ENCODE measurements at regions not wholly inside any gene's neighbourhood (a gene's known extent, or its start where the extent isn't known, plus 50 kb on each side); places are given as distances from the start of the nearest gene placed in this dataset.

- no peaks in the 10 kb centered on the region for H3K36me3 ChIP-seq (ENCODE audit: control insufficient read depth, insufficient read depth, low read length)
- no peaks in the 10 kb centered on the region for H3K4me1 ChIP-seq (ENCODE audit: control insufficient read depth, insufficient read depth, low read length)
- no peak overlapping the region for H3K9ac ChIP-seq (ENCODE audit: low read length)
- no peaks in the 10 kb centered on the region for H3K9me3 ChIP-seq (ENCODE audit: control insufficient read depth, low read length)
- peaks cover 3% of the 10 kb centered on the region for H3K27me3 ChIP-seq (ENCODE audit: control insufficient read depth, insufficient read depth, low read length)
- H3K4me3 ChIP-seq (ENCODE audit: low read length) = no peak overlapping the region
Observed at GRCh38 chr2:235262750-235263149, 231.1 kb upstream of the AGAP1 start.

- H3K9ac ChIP-seq (ENCODE audit: low read length) = no peak overlapping the region
- no peaks in the 10 kb centered on the region for H3K36me3 ChIP-seq (ENCODE audit: control insufficient read depth, insufficient read depth, low read length)
Observed at GRCh38 chr2:235263205-235264120, 230.4 kb upstream of the AGAP1 start.

GRCh38 chr2:235264121-235264493 is 229.7 kb upstream of the AGAP1 start:
- H3K4me3 ChIP-seq (ENCODE audit: low read length) = no peak overlapping the region

More at GRCh38 chr2:235263205-235264120, 230.4 kb upstream of the AGAP1 start:
- Histone ChIP-seq H3K4me1 (ENCODE audit: control insufficient read depth, insufficient read depth, low read length) (no peaks in the 10 kb centered on the region), H3K27me3 (ENCODE audit: control insufficient read depth, insufficient read depth, low read length) (peaks cover 3% of the 10 kb centered on the region), H3K9me3 (ENCODE audit: control insufficient read depth, low read length) (no peaks in the 10 kb centered on the region), H3K4me3 (ENCODE audit: low read length) (no peak overlapping the region)

GRCh38 chr2:235264512-235264911 is 229.3 kb upstream of the AGAP1 start:
- Histone ChIP-seq H3K9me3 (ENCODE audit: control insufficient read depth, low read length) (no peaks in the 10 kb centered on the region), H3K36me3 (ENCODE audit: control insufficient read depth, insufficient read depth, low read length) (no peaks in the 10 kb centered on the region), H3K9ac (ENCODE audit: low read length) (no peak overlapping the region), H3K27me3 (ENCODE audit: control insufficient read depth, insufficient read depth, low read length) (no peaks in the 10 kb centered on the region), H3K4me3 (ENCODE audit: low read length) (no peak overlapping the region), H3K4me1 (ENCODE audit: control insufficient read depth, insufficient read depth, low read length) (no peaks in the 10 kb centered on the region)

More at GRCh38 chr2:235264121-235264493, 229.7 kb upstream of the AGAP1 start:
- Histone ChIP-seq H3K9me3 (ENCODE audit: control insufficient read depth, low read length) (no peaks in the 10 kb centered on the region), H3K9ac (ENCODE audit: low read length) (no peak overlapping the region), H3K27me3 (ENCODE audit: control insufficient read depth, insufficient read depth, low read length) (no peaks in the 10 kb centered on the region), H3K4me1 (ENCODE audit: control insufficient read depth, insufficient read depth, low read length) (no peaks in the 10 kb centered on the region), H3K36me3 (ENCODE audit: control insufficient read depth, insufficient read depth, low read length) (no peaks in the 10 kb centered on the region)

GRCh38 chr2:235265348-235265965 is 228.4 kb upstream of the AGAP1 start:
- H3K4me1 ChIP-seq (ENCODE audit: control insufficient read depth, insufficient read depth, low read length) = no peaks in the 10 kb centered on the region
- H3K9me3 ChIP-seq (ENCODE audit: control insufficient read depth, low read length) = no peaks in the 10 kb centered on the region
- H3K4me3 ChIP-seq (ENCODE audit: low read length) = no peak overlapping the region
- H3K9ac ChIP-seq (ENCODE audit: low read length) = no peak overlapping the region
- H3K36me3 ChIP-seq (ENCODE audit: control insufficient read depth, insufficient read depth, low read length) = no peaks in the 10 kb centered on the region
- H3K27me3 ChIP-seq (ENCODE audit: control insufficient read depth, insufficient read depth, low read length) = no peaks in the 10 kb centered on the region

- Histone ChIP-seq H3K4me1 (ENCODE audit: control insufficient read depth, insufficient read depth, low read length) (no peaks in the 10 kb centered on the region), H3K9ac (ENCODE audit: low read length) (no peak overlapping the region), H3K36me3 (ENCODE audit: control insufficient read depth, insufficient read depth, low read length) (no peaks in the 10 kb centered on the region), H3K27me3 (ENCODE audit: control insufficient read depth, insufficient read depth, low read length) (no peaks in the 10 kb centered on the region), H3K4me3 (ENCODE audit: low read length) (no peak overlapping the region), H3K9me3 (ENCODE audit: control insufficient read depth, low read length) (no peaks in the 10 kb centered on the region)
Observed at GRCh38 chr2:235267251-235267650, 226.6 kb upstream of the AGAP1 start.

- Histone ChIP-seq H3K9me3 (ENCODE audit: control insufficient read depth, low read length) (no peaks in the 10 kb centered on the region), H3K36me3 (ENCODE audit: control insufficient read depth, insufficient read depth, low read length) (no peaks in the 10 kb centered on the region), H3K4me3 (ENCODE audit: low read length) (no peak overlapping the region), H3K4me1 (ENCODE audit: control insufficient read depth, insufficient read depth, low read length) (no peaks in the 10 kb centered on the region), H3K27me3 (ENCODE audit: control insufficient read depth, insufficient read depth, low read length) (no peaks in the 10 kb centered on the region), H3K9ac (ENCODE audit: low read length) (no peak overlapping the region)
Observed at GRCh38 chr2:235268535-235268934, 225.3 kb upstream of the AGAP1 start.

- H3K9me3 ChIP-seq (ENCODE audit: control insufficient read depth, low read length) = no peaks in the 10 kb centered on the region
- H3K9ac ChIP-seq (ENCODE audit: low read length) = no peak overlapping the region
- H3K4me1 ChIP-seq (ENCODE audit: control insufficient read depth, insufficient read depth, low read length) = no peaks in the 10 kb centered on the region
- H3K27me3 ChIP-seq (ENCODE audit: control insufficient read depth, insufficient read depth, low read length) = no peaks in the 10 kb centered on the region
- H3K36me3 ChIP-seq (ENCODE audit: control insufficient read depth, insufficient read depth, low read length) = no peaks in the 10 kb centered on the region
- H3K4me3 ChIP-seq (ENCODE audit: low read length) = no peak overlapping the region
Observed at GRCh38 chr2:235270291-235270690, 223.6 kb upstream of the AGAP1 start.

GRCh38 chr2:235270956-235271355 is 222.9 kb upstream of the AGAP1 start:
- Histone ChIP-seq H3K4me3 (ENCODE audit: low read length) (no peak overlapping the region), H3K9me3 (ENCODE audit: control insufficient read depth, low read length) (no peaks in the 10 kb centered on the region), H3K4me1 (ENCODE audit: control insufficient read depth, insufficient read depth, low read length) (no peaks in the 10 kb centered on the region), H3K36me3 (ENCODE audit: control insufficient read depth, insufficient read depth, low read length) (no peaks in the 10 kb centered on the region), H3K27me3 (ENCODE audit: control insufficient read depth, insufficient read depth, low read length) (no peaks in the 10 kb centered on the region), H3K9ac (ENCODE audit: low read length) (no peak overlapping the region)

- H3K4me1 ChIP-seq (ENCODE audit: control insufficient read depth, insufficient read depth, low read length) = no peaks in the 10 kb centered on the region
- no peaks in the 10 kb centered on the region for H3K9me3 ChIP-seq (ENCODE audit: control insufficient read depth, low read length)
- no peak overlapping the region for H3K4me3 ChIP-seq (ENCODE audit: low read length)
- no peaks in the 10 kb centered on the region for H3K36me3 ChIP-seq (ENCODE audit: control insufficient read depth, insufficient read depth, low read length)
- H3K9ac ChIP-seq (ENCODE audit: low read length) = no peak overlapping the region
- H3K27me3 ChIP-seq (ENCODE audit: control insufficient read depth, insufficient read depth, low read length) = no peaks in the 10 kb centered on the region
Observed at GRCh38 chr2:235271936-235272335, 221.9 kb upstream of the AGAP1 start.

GRCh38 chr2:235274023-235274422 is 219.8 kb upstream of the AGAP1 start:
- Histone ChIP-seq H3K36me3 (ENCODE audit: control insufficient read depth, insufficient read depth, low read length) (no peaks in the 10 kb centered on the region), H3K4me3 (ENCODE audit: low read length) (no peak overlapping the region), H3K9me3 (ENCODE audit: control insufficient read depth, low read length) (no peaks in the 10 kb centered on the region), H3K27me3 (ENCODE audit: control insufficient read depth, insufficient read depth, low read length) (no peaks in the 10 kb centered on the region), H3K4me1 (ENCODE audit: control insufficient read depth, insufficient read depth, low read length) (no peaks in the 10 kb centered on the region), H3K9ac (ENCODE audit: low read length) (no peak overlapping the region)

- H3K9ac ChIP-seq (ENCODE audit: low read length) = no peak overlapping the region
Observed at GRCh38 chr2:235277485-235277884, 216.4 kb upstream of the AGAP1 start.

More at GRCh38 chr2:235277485-235277884, 216.4 kb upstream of the AGAP1 start:
- Histone ChIP-seq H3K36me3 (ENCODE audit: control insufficient read depth, insufficient read depth, low read length) (no peaks in the 10 kb centered on the region), H3K4me3 (ENCODE audit: low read length) (no peak overlapping the region), H3K9me3 (ENCODE audit: control insufficient read depth, low read length) (no peaks in the 10 kb centered on the region), H3K27me3 (ENCODE audit: control insufficient read depth, insufficient read depth, low read length) (no peaks in the 10 kb centered on the region), H3K4me1 (ENCODE audit: control insufficient read depth, insufficient read depth, low read length) (no peaks in the 10 kb centered on the region)
